Hepatocyte (in vitro differentiated cells): ENCODE measurements at regions not wholly inside any gene's neighbourhood (a gene's known extent, or its start where the extent isn't known, plus 50 kb on each side); places are given as distances from the start of the nearest gene placed in this dataset.

Experiments used
- EZH2 ChIP-seq: fragments of 200-600 bp; sonication (generic); IDR thresholded peaks from 2 replicates; pipeline ENCODE4 v1.6.1; 2016; ENCODE audit warnings: antibody characterized with exemption, mild to moderate bottlenecking, borderline replicate concordance
- TF ChIP-seq, protein P1 (sequence below): fragments of 200-600 bp; sonication (generic); IDR thresholded peaks from 2 replicates; pipeline ENCODE4 v1.5.1; 2016; ENCODE audit warnings: antibody characterized with exemption, mild to moderate bottlenecking; ENCODE audit not compliant: poor library complexity

DNA sequence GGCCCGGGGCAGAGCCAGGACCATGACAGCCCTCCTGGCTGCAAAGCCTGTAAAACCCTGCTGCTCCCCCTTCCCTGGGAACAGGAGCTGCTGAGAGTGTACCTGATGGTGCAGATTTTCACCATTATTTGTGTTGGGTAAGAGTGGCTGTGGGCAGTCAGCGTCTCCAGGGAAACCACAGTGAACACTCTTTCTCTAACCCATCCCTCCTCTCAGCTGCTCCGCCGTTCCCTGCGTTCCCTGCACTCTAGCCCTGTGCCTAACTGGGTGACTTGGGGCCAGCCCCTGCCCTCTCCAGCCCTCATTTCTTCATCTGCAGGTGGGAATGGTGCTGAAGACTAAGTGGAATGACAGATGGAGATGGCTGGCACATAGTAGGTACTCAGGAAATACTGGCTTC is 75.9 kb upstream of the PCBD1 start:
- TF ChIP-seq, protein P1, sequence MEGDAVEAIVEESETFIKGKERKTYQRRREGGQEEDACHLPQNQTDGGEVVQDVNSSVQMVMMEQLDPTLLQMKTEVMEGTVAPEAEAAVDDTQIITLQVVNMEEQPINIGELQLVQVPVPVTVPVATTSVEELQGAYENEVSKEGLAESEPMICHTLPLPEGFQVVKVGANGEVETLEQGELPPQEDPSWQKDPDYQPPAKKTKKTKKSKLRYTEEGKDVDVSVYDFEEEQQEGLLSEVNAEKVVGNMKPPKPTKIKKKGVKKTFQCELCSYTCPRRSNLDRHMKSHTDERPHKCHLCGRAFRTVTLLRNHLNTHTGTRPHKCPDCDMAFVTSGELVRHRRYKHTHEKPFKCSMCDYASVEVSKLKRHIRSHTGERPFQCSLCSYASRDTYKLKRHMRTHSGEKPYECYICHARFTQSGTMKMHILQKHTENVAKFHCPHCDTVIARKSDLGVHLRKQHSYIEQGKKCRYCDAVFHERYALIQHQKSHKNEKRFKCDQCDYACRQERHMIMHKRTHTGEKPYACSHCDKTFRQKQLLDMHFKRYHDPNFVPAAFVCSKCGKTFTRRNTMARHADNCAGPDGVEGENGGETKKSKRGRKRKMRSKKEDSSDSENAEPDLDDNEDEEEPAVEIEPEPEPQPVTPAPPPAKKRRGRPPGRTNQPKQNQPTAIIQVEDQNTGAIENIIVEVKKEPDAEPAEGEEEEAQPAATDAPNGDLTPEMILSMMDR, result no peak
- no peak for TF ChIP-seq EZH2
